ENCODE measurements at regions not wholly inside any gene's neighbourhood (a gene's known extent, or its start where the extent isn't known, plus 50 kb on each side); places are given as distances from the start of the nearest gene placed in this dataset.

DNA sequence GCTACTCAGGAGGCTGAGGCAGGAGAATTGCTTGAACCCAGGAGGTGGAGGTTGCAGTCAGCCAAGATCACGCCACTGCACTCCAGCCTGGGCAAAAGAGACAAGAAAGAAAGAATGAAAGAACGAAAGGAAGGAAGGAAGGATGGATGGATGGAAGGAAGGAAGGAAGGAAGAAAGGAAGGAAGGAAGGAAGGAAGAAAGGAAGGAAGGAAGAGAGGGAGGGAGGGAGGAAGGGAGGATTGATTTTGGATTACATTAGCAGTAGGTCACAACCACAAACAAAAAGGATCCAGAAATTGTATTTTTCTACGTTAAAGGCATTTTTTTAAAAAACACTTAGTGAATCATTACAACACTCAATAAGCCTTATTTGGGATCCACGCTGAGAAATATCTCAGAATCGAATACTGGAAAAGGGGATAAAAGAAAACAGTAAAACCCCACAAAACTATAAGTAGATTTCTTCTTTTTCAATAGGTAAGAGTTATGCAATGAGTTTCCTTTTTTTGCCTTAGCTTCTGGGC is 136.9 kb upstream of the FREM1 start:
- TF ChIP-seq EZH2phosphoT487 (IDR thresholded peaks at IDR 0.05; ENCODE audit: borderline replicate concordance, low read depth, low read length) = no peak
- TF ChIP-seq, protein P1, sequence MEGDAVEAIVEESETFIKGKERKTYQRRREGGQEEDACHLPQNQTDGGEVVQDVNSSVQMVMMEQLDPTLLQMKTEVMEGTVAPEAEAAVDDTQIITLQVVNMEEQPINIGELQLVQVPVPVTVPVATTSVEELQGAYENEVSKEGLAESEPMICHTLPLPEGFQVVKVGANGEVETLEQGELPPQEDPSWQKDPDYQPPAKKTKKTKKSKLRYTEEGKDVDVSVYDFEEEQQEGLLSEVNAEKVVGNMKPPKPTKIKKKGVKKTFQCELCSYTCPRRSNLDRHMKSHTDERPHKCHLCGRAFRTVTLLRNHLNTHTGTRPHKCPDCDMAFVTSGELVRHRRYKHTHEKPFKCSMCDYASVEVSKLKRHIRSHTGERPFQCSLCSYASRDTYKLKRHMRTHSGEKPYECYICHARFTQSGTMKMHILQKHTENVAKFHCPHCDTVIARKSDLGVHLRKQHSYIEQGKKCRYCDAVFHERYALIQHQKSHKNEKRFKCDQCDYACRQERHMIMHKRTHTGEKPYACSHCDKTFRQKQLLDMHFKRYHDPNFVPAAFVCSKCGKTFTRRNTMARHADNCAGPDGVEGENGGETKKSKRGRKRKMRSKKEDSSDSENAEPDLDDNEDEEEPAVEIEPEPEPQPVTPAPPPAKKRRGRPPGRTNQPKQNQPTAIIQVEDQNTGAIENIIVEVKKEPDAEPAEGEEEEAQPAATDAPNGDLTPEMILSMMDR (conservative IDR thresholded peaks at IDR 0.05; ENCODE audit: low read length) = no peak
- no peak for DNase-seq (ENCODE audit: low spot score)
- Histone ChIP-seq H3K36me3 (ENCODE audit: insufficient read depth, low read length) (no peaks in the 10 kb centered on the region), H3K4me2 (ENCODE audit: low read length) (no peak overlapping the region), H3K4me1 (ENCODE audit: insufficient read depth, low read length, poor library complexity, severe bottlenecking) (no peaks in the 10 kb centered on the region), H3K79me2 (ENCODE audit: insufficient read depth, low read depth, low read length) (no peaks in the 10 kb centered on the region), H2AFZ (ENCODE audit: low read length) (no peak overlapping the region), H3K9me2 (ENCODE audit: insufficient read depth, low read length) (no peaks in the 10 kb centered on the region), H3K27ac (ENCODE audit: low read depth, low read length, poor library complexity, severe bottlenecking) (no peak overlapping the region), H4K20me1 (ENCODE audit: insufficient read depth, low read length) (no peaks in the 10 kb centered on the region), H3K9me3 (ENCODE audit: low read length) (no peaks in the 10 kb centered on the region), H3K4me3 (ENCODE audit: low read depth, low read length, poor library complexity, severe bottlenecking) (no peak overlapping the region)
- no TSS peak for BruUV-seq (replicated peaks)
- ChIA-PET CTCF (ENCODE audit: unreplicated experiment) (no interaction called here), POLR2A (no interaction called here)
- intact Hi-C loops (cut with micrococcal nuclease; ENCODE audit: unreplicated experiment) = no loop called here

DNA sequence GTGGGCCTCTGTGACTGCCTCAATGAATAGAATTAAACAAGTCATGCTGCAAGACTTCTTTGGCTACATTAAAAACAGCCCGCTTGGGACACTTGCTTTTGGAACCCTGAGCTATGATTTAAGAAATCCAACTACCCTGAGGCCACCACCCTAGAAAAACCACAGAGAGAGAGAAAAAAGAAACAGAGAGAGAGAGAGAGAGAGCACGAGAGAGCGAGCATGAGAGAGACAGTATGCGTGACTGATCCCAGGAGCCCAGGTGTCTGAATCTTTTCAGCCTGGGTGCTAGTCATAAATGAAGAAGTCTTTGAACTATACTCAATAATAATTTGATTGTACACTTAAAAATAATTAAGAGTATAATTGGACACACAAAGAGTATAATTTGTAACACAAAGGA is 123.1 kb upstream of the FREM1 start:
- TF ChIP-seq, protein P1 (conservative IDR thresholded peaks at IDR 0.05; ENCODE audit: low read length) = no peak
- no peak for TF ChIP-seq EZH2phosphoT487 (IDR thresholded peaks at IDR 0.05; ENCODE audit: borderline replicate concordance, low read depth, low read length)
- no peaks in the 10 kb centered on the region for H3K4me1 ChIP-seq (ENCODE audit: insufficient read depth, low read length, poor library complexity, severe bottlenecking)
- no peak for DNase-seq (ENCODE audit: low spot score)
- no TSS peak for BruUV-seq (replicated peaks)
- no peak overlapping the region for H2AFZ ChIP-seq (ENCODE audit: low read length)
- H3K4me2 ChIP-seq (ENCODE audit: low read length) = no peak overlapping the region
- no peaks in the 10 kb centered on the region for H3K9me3 ChIP-seq (ENCODE audit: low read length)
- no peak overlapping the region for H3K4me3 ChIP-seq (ENCODE audit: low read depth, low read length, poor library complexity, severe bottlenecking)
- no peaks in the 10 kb centered on the region for H3K79me2 ChIP-seq (ENCODE audit: insufficient read depth, low read depth, low read length)
- H3K27ac ChIP-seq (ENCODE audit: low read depth, low read length, poor library complexity, severe bottlenecking) = no peak overlapping the region
- H3K9me2 ChIP-seq (ENCODE audit: insufficient read depth, low read length) = no peaks in the 10 kb centered on the region
- intact Hi-C loops (cut with micrococcal nuclease; ENCODE audit: unreplicated experiment) = no loop called here
- ChIA-PET POLR2A (no interaction called here), CTCF (ENCODE audit: unreplicated experiment) (no interaction called here)
- H4K20me1 ChIP-seq (ENCODE audit: insufficient read depth, low read length) = no peaks in the 10 kb centered on the region
- no peaks in the 10 kb centered on the region for H3K36me3 ChIP-seq (ENCODE audit: insufficient read depth, low read length)

DNA sequence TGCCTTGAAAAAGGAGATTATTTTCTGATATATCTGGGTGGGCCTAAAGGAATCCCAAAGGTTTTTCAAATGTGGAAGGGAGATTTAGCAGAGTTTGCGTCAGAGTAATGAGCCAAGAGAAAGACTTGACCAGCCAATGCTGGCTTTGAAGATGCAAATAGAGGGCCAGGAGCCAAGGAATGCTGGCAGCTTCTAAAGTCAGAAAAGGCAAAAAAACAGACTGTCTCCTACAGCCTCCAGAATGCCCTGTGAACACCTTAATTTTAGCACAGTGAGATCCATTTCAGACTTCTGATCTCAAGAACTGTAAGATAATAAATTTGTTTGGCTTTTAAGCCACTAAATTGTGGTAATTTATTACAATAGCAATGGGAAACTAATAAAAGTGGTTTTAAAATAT is 122.6 kb upstream of the FREM1 start:
- no peak overlapping the region for H2AFZ ChIP-seq (ENCODE audit: low read length)
- no peaks in the 10 kb centered on the region for H3K4me1 ChIP-seq (ENCODE audit: insufficient read depth, low read length, poor library complexity, severe bottlenecking)
- H3K4me2 ChIP-seq (ENCODE audit: low read length) = no peak overlapping the region
- intact Hi-C loops (cut with micrococcal nuclease; ENCODE audit: unreplicated experiment) = no loop called here
- DNase-seq (ENCODE audit: low spot score) = no peak
- H3K27ac ChIP-seq (ENCODE audit: low read depth, low read length, poor library complexity, severe bottlenecking) = no peak overlapping the region
- no peak overlapping the region for H3K4me3 ChIP-seq (ENCODE audit: low read depth, low read length, poor library complexity, severe bottlenecking)
- H3K9me2 ChIP-seq (ENCODE audit: insufficient read depth, low read length) = no peaks in the 10 kb centered on the region
- CTCF ChIA-PET (ENCODE audit: unreplicated experiment) = no interaction called here
- TF ChIP-seq, protein P1 (conservative IDR thresholded peaks at IDR 0.05; ENCODE audit: low read length) = no peak
- no peak for TF ChIP-seq EZH2phosphoT487 (IDR thresholded peaks at IDR 0.05; ENCODE audit: borderline replicate concordance, low read depth, low read length)
- no peaks in the 10 kb centered on the region for H4K20me1 ChIP-seq (ENCODE audit: insufficient read depth, low read length)
- H3K36me3 ChIP-seq (ENCODE audit: insufficient read depth, low read length) = no peaks in the 10 kb centered on the region
- no TSS peak for BruUV-seq (replicated peaks)
- H3K79me2 ChIP-seq (ENCODE audit: insufficient read depth, low read depth, low read length) = no peaks in the 10 kb centered on the region
- no peaks in the 10 kb centered on the region for H3K9me3 ChIP-seq (ENCODE audit: low read length)
- POLR2A ChIA-PET = no interaction called here

All from OCI-LY7 (cell line).